ENCODE measurements at regions not wholly inside any gene's neighbourhood (a gene's known extent, or its start where the extent isn't known, plus 50 kb on each side); places are given as distances from the start of the nearest gene placed in this dataset.
"Not testable (repeated sequence)": the region's sequence is repeated elsewhere in the genome, so short reads cannot be mapped to it uniquely, and the experiment has no call there.

- CTCF ChIA-PET (ENCODE audit: low intra/inter-chr PET ratio, low total read pairs); in situ Hi-C loops (cut with HindIII; ENCODE audit: extremely low pct_ligation_motif_present, low pct_unique_long_range_greater_than_20kb); H3K9me3 ChIP-seq (ENCODE audit: low read length); H3K9ac ChIP-seq (ENCODE audit: insufficient read depth, low read depth, low read length); DNase-seq (ENCODE audit: low spot score); H3K4me1 ChIP-seq (ENCODE audit: insufficient read depth, low read length); intact Hi-C loops (cut with micrococcal nuclease; ENCODE audit: unreplicated experiment); H3K79me2 ChIP-seq (ENCODE audit: insufficient read depth, low read length); POLR2A ChIA-PET; H3K27ac ChIP-seq (ENCODE audit: extremely low read length, insufficient read depth, low read length); H3K4me2 ChIP-seq (ENCODE audit: low read depth, low read length); H3K36me3 ChIP-seq (replicated peaks in 1 of 2; ENCODE audit: control insufficient read depth in 1 of 2, insufficient read depth in 2 of 2, low read length in 2 of 2); H2AFZ ChIP-seq (ENCODE audit: low read length); BruUV-seq (replicated peaks); FAIRE-seq; H4K20me1 ChIP-seq (ENCODE audit: insufficient read depth, low read length); ATAC-seq; H3K27me3 ChIP-seq (ENCODE audit: control insufficient read depth in 1 of 2, insufficient read depth in 2 of 2, low read length in 2 of 2); H3K4me3 ChIP-seq (replicated peaks in 1 of 3; ENCODE audit: insufficient read depth in 1 of 3, low read depth in 2 of 3, low read length in 3 of 3): not testable (repeated sequence)
- WGBS (ENCODE audit: low lambda C conversion rate), result no CpG with 5 or more reads among the region's 16 CpGs
- 0 out of 2 replicates have a peak, but pooled peaks have one; percentile 38 for TF ChIP-seq ZNF281 (CRISPR knock-in tag; IDR thresholded peaks at IDR 0.05; ENCODE audit: borderline replicate concordance)
Observed at GRCh38 chr9:99498979-99499378, 276.9 kb downstream of the SEC61B start.

- Histone ChIP-seq H3K27me3 (ENCODE audit: control insufficient read depth in 1 of 2, insufficient read depth in 2 of 2, low read length in 2 of 2) (no peaks in the 10 kb centered on the region), H3K4me1 (ENCODE audit: insufficient read depth, low read length) (no peaks in the 10 kb centered on the region), H3K27ac (ENCODE audit: extremely low read length, insufficient read depth, low read length) (no peak overlapping the region), H3K36me3 (replicated peaks in 1 of 2; ENCODE audit: control insufficient read depth in 1 of 2, insufficient read depth in 2 of 2, low read length in 2 of 2) (no peaks in the 10 kb centered on the region), H3K9ac (ENCODE audit: insufficient read depth, low read depth, low read length) (no peak overlapping the region), H2AFZ (ENCODE audit: low read length) (no peak overlapping the region), H4K20me1 (ENCODE audit: insufficient read depth, low read length) (no peaks in the 10 kb centered on the region), H3K4me3 (replicated peaks in 1 of 3; ENCODE audit: insufficient read depth in 1 of 3, low read depth in 2 of 3, low read length in 3 of 3) (no peak overlapping the region), H3K4me2 (ENCODE audit: low read depth, low read length) (no peak overlapping the region), H3K79me2 (ENCODE audit: insufficient read depth, low read length) (no peaks in the 10 kb centered on the region), H3K9me3 (ENCODE audit: low read length) (no peaks in the 10 kb centered on the region)
- intact Hi-C loops (cut with micrococcal nuclease; ENCODE audit: unreplicated experiment), result no loop called here
- in situ Hi-C loops (cut with HindIII; ENCODE audit: extremely low pct_ligation_motif_present, low pct_unique_long_range_greater_than_20kb), result no loop called here
- FAIRE-seq (no peak), ATAC-seq (no peak), DNase-seq (ENCODE audit: low spot score) (no peak)
- BruUV-seq (replicated peaks), result no TSS peak
- WGBS (ENCODE audit: low lambda C conversion rate), result 2% methylated on average over 4 of the region's 4 CpGs
- TF ChIP-seq ZNF597 (CRISPR knock-in tag; IDR thresholded peaks at IDR 0.05) (no peak), TRAFD1 (CRISPR knock-in tag; IDR thresholded peaks at IDR 0.05; ENCODE audit: borderline replicate concordance) (no peak), ZNF207 (IDR thresholded peaks at IDR 0.05; ENCODE audit: borderline replicate concordance) (no peak), HES4 (CRISPR knock-in tag; IDR thresholded peaks at IDR 0.05; ENCODE audit: borderline replicate concordance) (no peak), IKZF5 (CRISPR knock-in tag; IDR thresholded peaks at IDR 0.05) (no peak), ZNF879 (CRISPR knock-in tag; IDR thresholded peaks at IDR 0.05) (no peak), RBM39 (IDR thresholded peaks at IDR 0.05; ENCODE audit: low read depth, low read length, poor library complexity, severe bottlenecking) (no peak), ZNF766 (CRISPR knock-in tag; IDR thresholded peaks at IDR 0.05; ENCODE audit: borderline replicate concordance) (no peak), ZNF326 (CRISPR knock-in tag; IDR thresholded peaks at IDR 0.05; ENCODE audit: borderline replicate concordance) (no peak)
- ChIA-PET POLR2A (no interaction called here), CTCF (ENCODE audit: low intra/inter-chr PET ratio, low total read pairs) (no interaction called here)
Observed at GRCh38 chr9:99505936-99506335, 283.9 kb downstream of the SEC61B start.
